HG03521 (cell line): ENCODE measurements at regions not wholly inside any gene's neighbourhood (a gene's known extent, or its start where the extent isn't known, plus 50 kb on each side); places are given as distances from the start of the nearest gene placed in this dataset.

Experiments used
- ATAC-seq: cut with Tn5 transposase; IDR thresholded peaks from one replicate; pipeline ENCODE4 v1.9.1; 2021; ENCODE audit warnings: mild to moderate bottlenecking, moderate library complexity; ENCODE audit not compliant: unreplicated experiment

DNA sequence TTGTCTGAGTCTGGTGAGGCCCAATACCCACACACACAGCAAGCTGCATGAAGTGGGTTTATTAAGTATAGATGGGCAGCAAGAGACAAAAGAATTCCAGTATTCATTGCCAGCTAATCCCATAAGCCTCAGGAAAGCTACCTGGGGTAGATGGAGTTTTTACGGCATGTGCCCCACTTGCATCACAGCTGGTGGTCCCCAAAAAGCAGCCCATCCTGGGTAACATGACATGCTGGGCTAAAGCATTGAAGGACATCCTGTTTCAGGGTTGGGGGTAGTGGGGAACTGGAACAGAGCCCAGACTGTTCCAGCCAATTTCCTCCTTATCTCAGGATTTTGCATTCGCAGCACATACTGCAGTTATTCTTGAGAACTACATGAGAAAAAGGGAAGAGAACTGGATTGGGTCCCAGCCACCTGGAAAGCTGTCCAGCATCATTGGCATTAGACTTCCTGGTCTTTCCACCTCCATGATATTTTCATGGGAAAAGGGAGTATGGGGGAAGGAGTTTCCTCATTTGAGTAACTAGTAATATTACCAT is 240.1 kb upstream of the MMADHC start:
- ATAC-seq, result no peak

DNA sequence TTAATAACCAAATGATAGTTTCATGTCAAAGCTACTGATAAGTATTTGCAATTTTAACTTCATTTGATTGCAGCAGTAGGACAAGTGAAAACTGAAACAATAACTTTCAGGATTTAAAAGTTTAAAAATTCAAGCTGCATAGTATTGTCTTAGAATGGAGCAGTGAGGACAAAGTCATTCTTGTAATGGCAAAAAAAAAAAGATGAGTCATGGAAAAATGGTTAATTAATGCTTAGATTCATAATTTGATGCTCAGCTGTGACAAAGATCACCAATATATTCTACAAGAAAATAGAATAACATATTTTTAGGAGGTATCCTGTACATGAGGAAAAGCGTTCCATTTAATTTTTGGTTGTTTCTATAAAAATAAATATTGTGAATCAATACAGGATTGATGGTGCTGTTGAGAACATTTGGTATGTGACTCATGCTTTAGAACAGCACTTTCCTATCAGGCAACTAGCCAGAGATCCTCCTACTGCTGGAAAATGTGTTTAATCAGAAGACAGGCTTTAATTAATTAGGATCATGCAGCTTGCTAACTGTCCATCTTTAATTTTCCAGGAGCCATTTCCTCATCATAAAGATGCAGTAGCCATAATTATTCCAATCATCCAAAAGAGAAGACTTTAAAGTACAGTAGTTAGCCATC is 239.0 kb upstream of the MMADHC start:
- ATAC-seq, result no peak

GRCh38 chr2:149825473-149825872 is 237.9 kb upstream of the MMADHC start:
- no peak for ATAC-seq

DNA sequence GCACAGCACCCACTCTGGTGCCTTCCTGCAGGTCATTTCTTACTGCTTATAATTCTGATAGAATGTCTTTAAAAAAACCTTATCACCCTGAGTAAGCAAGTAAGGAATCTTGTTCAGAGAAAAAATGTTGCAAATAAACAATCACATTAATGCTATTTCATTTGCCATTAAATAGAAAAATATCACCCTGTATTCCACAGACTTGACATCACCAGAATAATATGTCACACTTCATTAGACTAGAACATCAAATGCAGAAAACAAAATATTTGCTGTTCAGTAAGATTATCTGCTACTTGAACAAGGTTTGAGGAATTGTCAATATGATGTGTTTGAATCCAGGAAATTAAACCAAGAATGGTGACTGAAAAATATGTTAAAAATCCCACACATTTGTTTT is 236.6 kb upstream of the MMADHC start:
- ATAC-seq, result no peak

- no peak for ATAC-seq
These were observed 231.9 kb upstream of the MMADHC start for GRCh38 chr2:149819356-149819957.

DNA sequence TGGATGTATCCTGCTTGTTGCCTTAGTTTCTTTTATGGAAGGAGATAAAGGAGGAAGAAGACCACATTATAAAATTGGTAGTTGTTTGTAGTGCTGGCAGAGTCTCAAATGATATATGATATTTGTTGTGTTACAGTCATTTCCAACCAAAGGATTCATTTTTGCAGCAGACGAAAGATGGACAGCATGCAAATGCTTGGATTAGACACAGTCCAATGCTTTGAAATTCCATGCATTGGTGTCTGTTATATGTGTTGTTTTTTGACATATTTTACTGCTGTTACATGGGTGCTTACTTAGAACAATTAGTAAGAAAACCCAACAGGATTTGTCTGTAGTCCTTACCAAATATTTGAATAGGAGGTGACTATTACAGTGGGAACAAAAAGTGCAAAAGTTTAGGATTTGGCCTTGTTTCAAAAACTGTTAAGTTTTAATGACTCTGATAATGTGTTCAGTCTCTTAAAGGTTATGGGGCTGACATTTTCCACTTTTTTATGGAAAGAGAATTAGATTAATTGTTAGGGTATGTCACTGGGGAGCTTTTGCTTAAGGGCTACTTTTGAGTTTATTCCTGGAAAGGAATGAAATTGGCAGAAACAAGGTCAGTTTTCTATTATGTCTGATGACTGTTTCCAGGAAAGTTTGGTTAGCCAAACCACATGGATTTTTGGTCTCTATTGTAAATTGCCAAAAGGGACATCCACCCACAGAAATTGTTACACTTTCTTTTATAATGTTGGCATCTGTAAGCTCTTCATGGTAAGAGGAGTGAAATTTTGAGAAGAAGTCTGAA is 229.4 kb upstream of the MMADHC start:
- no peak for ATAC-seq

GRCh38 chr2:149815941-149816340 is 228.4 kb upstream of the MMADHC start:
- ATAC-seq, result no peak

DNA sequence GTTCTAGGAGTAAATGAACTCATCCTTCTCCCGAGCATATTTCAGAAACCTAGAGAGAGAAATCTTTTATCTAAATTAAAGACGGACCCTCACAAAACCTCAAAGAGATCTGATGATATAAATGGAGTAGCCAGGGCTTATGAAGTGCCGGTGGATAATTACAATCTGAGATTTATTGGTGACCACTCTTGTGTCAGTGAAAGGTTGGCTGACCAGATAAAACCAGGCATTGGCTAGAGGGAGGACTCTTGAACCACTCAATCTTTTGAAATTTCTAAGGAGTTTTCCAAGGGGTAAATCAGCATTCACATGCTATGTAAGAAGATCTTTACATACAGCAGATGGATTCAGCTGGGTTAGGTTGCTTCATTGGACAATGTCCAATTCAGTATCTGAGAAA is 227.3 kb upstream of the MMADHC start:
- ATAC-seq, result no peak

GRCh38 chr2:149814049-149814448 is 226.5 kb upstream of the MMADHC start:
- no peak for ATAC-seq

GRCh38 chr2:149808556-149808955 is 221.0 kb upstream of the MMADHC start:
- no peak for ATAC-seq

- ATAC-seq, result no peak
These were observed 219.1 kb upstream of the MMADHC start for GRCh38 chr2:149806651-149807050.

DNA sequence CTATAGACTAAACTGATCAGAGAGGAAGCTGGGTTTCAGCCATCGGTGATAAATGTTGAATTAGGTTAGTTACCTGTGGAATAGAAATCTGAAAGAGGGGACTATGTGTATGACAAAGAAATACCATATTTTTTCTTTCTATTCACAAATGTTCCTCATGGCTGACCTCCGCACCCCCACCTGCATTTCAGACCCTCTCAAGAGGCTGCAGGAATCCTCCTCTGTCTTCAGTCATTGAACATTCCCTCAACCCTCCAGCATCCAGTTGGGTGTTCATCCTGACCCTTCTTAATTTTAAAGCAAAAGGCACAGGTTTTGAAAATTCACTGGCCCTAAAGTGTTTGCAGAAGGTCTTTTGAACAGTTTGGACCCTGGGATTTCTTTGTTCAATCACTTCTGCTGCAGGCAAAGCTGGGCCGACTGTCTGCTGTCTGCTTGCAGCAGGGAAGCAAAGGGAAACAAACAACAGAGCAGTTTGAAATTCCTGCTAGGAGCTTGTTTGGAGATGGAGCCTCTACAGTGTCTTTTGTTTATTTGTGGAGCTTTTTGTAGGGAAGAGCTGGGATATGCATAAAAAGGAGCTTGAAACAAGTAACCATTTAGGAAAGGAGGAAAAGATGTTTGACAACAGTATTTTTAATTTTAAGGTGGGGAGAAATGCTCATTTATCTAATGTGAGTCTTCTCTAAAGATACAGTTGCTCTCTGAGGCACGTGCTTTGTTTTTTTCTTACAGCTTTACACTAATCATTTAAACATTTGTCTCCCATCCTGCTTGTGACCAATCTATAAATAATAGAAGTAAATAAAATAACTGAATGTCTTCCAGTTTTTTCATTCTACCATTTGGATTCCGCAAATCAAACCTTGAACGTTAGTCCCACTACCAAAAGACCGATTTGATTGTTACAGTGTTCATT is 213.3 kb upstream of the MMADHC start:
- ATAC-seq, result no peak

- ATAC-seq, result no peak
These were observed 211.6 kb upstream of the MMADHC start for GRCh38 chr2:149799013-149799705.

GRCh38 chr2:149797030-149797429 is 209.5 kb upstream of the MMADHC start:
- no peak for ATAC-seq

GRCh38 chr2:149789549-149789948 is 202.0 kb upstream of the MMADHC start:
- no peak for ATAC-seq

GRCh38 chr2:149787206-149787605 is 199.6 kb upstream of the MMADHC start:
- ATAC-seq, result no peak

GRCh38 chr2:149783284-149783683 is 195.7 kb upstream of the MMADHC start:
- ATAC-seq, result no peak

DNA sequence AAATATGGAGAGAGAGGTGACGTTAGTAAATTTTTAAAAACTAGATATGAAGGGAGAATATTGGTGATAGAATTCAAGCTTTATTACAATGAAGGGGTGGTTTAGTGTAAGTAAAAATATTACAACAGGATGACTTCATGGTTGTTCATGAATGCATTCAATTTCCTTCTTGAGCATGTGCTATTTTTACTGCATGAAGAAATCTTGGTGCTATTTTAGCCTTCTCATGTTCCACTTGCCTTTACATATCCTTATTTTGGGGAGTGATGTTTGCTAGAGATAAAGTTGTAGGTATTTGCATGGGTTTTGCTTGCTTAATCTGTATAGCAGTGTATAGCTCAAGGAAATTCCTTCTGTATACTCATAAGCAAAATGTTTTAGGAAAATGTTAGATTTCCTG is 195.0 kb upstream of the MMADHC start:
- ATAC-seq, result no peak

DNA sequence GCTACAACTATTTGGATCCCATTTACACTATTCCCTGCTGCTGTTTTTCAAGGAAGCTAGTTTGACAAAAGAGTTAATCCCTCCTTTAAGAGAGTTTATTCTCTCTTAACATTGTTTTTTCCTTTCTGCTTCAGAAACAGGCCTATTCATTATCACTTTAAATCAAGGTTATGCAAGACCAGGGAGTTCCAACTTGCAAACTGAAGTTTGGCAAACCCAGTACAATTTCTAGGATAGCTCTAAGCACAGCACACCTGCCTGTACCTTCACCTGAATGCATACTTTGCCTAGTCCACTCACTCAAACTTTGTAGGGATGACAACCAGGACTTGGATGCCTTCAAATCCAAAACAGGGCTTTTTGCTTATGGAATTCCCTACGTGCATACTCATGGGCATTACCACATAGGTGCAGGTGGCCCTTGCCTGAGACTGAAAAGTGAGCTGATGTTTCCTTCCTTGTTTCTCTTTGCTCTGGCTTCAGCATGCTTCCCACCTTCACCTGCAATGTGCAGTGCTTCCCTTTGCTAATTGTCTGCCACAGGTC is 193.8 kb upstream of the MMADHC start:
- ATAC-seq, result no peak

DNA sequence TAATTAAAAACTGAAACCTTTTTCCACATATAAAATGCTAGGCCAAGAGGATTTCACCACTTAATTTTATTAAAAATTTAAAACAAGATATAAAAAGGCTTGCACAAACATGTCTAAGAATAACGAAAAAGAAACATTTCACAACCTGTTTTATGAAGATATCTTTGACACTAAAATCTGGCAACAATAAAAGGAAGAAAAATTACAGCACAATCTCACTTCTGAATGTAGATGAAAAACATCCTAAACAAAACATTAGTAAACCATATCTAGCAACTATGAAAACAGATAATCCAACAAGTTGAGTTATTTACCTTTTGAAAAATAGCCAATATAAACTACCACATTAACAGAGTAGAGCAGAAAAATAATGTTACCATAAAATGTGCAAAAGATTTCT is 185.4 kb upstream of the MMADHC start:
- no peak for ATAC-seq
